Hindlimb muscle (tissue), 1 donor: ENCODE measurements at regions not wholly inside any gene's neighbourhood (a gene's known extent, or its start where the extent isn't known, plus 50 kb on each side); places are given as distances from the start of the nearest gene placed in this dataset.
A peak's percentile ranks its signal among the peaks of the same experiment; 100 is the strongest.

Experiments used
- DNase-seq: peaks from one replicate; pipeline ENCODE4 v3.0.0-alpha.2; 2013

DNA sequence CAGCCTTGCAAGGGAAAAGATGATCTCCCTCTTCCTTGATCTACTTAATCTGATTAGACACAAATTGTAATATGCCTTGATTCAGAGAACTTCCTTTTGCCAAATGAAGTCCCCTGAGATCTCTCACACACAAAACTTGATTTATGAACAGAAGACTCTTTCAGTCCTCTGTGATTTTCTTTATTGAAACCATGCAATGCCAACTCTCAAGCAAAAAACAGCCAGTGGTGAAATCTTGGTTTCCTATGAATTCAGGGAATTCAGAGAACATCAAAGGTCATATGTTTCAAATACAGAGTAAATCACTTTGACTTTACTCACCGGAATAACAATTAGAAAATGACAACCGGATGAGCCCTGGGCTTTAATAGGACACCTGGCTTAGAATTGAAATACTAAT is 211.7 kb downstream of the ABHD5 start:
- no peak for DNase-seq

DNA sequence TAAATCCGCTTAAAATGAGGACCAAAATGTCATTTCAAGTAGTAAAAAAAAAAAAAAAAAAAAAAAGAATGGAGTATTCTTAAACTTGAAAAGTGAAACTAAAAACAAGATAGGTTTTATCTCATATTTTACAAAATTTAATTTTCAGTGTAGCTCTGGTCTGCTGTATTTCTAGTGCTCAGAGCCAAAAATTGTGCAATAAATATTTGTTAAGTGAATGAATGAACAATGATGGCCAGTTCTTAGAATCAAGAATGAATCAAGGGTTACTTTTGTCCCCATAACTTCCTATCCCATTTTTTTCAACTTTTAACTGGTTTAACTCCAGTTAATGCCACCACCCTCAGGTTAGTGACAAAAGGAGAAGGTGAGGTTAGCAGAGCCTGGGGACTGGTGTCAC is 214.4 kb downstream of the ABHD5 start:
- DNase-seq = no peak

DNA sequence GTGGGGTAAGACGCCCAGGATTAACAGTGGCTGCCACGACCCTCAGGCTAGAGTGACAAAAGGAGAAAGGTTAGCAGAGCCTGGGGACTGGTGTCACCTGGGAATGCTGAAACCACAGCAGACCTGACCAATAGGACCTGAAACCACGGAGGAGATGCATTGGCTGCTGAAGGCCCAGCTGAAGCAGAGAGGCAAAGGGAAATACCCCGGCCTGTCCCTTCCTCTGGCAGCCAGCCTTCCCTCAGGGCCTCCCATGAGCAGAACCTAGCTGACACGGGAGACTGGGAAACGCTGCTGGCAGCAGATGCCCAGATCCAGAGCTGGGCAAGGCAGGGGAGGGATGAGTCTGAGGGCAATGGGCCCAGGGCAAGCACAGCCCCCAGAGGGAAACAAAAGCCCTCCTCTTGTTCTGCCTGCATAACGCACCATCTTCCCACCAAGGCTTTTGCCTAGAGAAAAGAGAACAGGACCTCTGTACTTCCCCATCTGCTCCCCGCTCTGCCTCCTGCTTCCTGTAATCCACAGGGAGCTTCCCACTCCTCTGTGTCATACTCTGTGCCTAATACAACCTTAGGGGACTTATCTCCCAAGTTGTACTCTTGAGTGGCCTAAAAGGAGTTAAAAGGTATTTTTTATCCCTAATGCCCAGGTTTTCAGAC is 216.2 kb downstream of the ABHD5 start:
- no peak for DNase-seq

DNA sequence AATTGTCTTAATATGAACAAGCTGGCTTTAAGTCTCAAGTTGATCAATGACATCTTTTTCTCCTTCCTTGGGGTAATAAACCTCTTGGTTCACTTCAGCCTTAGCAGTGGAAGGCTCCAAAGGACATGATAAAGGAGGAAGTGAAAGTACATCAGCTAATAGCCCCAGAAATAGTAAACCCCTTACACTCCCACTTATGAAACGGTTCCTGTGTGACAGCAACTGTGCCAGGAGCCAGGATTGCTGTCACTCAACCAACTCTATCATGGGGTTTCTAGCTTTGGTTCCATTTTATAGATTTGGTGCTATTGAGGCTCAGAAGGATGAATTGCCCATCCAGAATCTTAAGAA is 216.7 kb downstream of the ABHD5 start:
- no peak for DNase-seq

DNA sequence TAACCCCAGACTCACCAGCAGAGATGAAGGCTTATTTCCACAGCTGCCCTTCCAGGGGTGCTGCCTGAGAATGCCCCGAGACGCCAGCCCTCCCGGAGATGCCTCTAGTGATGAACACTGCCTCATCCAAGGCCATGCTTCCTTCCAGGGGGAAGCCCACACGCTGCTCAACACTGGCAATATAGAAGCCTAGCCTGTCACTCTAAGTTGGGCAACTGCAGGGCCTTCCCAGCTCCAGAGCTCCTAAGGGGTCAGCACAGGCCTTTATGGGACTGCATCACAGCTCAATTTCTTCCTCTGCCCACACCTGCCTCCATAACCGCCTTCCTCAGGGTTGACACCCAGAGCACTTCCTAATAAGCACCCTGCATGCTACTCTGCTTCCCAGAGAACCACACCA is 217.7 kb downstream of the ABHD5 start:
- no peak for DNase-seq

DNA sequence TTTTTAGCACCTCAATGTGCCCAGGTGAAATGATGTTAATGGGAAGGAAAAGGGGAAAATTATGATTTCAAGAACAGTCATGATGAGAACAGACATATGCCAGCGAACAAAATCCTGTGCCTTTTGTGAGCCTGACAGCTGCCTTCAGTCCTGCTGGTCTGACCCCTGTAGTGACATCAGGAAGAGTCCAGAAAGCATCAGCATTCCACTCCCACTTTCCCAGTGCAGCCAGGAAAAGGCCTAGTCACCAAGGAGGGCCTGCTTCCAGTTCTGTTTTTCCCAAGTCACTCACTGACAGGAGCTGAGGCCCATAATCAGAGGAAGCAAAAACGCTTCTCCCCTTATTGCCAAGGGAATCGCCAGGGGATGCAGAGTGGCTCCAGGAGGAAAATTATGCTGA is 218.4 kb downstream of the ABHD5 start:
- DNase-seq = no peak

DNA sequence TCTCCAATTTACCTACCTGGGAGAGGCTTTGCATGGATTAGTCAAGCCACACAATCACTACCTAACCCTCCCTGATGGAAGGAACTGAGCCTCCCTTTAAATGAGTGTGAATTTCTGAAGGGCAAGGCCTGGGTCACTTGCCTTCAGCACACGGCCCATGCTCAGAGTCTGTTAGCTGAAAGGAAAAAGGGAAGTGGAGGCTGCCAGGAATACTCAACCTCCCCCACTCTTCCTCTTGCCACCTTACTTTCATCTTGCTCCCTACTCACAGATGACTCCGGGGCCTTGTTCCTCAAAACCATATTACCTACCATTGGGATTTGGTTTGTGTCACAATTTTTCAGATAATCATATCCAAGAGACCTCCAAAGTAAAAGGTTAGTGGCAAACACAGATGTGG is 220.0 kb downstream of the ABHD5 start:
- no peak for DNase-seq

DNA sequence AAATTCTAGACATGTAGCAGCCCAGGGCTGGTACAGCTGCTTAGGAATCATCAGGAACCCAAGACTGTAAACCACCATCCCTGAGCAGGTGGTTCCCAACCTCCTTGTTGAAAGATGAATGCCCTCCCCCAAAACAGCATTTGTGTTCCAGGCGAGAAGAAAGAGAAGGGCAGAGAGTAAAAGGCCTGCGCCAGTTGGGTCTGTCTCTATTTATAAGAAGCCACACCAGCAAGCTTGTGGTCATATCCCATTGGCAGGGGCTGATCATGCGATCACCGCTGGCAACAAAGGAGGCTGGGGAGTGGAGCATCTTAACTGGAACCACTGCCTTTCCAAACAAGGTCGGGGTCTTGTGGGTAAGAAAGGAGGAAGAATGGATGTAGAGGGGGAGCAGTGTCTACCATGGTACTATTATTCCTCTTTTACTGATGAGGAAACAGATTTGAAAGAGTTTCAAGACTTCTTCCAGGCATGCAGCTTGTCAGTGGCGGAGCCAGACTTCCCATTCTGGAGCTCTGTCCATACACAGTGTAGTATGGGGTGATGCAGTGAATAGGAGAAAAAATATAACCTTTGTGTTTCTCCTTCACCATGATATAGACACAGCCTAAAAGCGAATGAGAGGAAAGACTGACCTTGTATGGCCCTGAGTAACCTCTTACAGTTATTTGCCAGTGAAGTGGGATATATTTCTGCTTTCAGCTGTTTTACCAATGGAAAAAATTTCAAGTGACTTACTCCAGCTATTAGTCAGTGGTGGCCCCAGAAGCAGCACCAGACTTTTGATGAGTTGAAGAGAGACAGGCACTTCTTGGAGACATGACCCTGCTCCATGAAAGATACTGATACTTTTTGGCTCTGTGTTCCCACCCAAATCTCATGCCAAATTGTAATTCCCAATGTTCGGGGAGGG is 222.6 kb downstream of the ABHD5 start:
- no peak for DNase-seq

DNA sequence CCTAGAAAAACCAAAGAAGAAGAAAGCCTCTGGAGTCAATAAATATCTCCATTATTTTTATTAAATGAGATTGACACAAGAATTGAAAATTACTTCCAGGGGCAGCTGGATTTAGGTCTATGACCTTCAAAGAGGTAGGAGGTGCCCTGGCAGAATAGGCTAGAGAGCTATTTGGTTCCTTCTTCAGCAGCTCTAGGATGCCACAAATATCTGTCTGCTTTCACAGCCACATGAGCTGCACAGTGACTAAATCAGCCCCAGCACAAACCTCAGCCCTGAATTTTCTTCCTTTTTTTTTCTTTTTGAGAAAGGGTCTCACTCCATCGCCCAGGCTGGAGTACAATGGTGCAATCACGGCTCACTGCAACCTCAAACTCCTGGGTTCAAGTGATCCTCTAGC is 223.5 kb downstream of the ABHD5 start:
- DNase-seq = no peak

DNA sequence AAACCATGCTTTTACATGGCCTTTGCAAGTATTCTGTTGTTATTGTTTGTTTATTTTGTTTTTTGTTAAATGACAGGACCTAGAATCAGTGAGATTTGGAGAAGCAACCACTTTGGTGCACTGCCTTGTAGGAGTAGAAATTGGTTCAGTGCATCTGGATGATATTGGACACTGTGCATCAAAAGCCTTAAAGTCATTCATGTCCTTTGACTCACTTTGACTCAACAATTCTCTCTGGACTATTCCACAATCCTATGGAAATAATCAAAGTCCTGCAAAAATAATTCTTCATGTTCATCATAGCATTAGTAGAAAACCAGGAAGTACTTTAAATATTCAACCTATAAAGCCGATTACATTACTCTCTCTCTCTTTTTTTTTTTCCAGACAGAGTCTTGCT is 224.8 kb downstream of the ABHD5 start:
- DNase-seq = no peak

DNA sequence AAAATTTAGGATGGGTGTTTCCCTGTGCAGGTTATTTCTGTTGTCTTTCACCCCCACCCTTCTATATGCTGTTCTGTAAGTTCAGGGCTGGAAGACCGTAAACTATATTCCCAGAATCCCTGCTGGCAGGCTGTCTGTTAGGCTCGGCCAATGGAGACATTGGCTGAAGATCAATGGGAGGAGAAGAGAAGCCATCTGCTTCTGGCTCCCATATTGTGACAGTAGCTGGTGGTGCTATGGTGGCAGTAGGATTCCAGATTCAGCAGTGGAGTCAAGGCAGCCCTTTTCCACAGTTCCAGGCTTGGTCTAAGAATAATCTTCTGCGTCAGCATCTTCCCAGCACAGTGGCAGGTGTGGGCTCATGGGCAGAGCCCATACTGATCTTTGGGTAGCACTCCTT is 226.6 kb downstream of the ABHD5 start:
- no peak for DNase-seq

DNA sequence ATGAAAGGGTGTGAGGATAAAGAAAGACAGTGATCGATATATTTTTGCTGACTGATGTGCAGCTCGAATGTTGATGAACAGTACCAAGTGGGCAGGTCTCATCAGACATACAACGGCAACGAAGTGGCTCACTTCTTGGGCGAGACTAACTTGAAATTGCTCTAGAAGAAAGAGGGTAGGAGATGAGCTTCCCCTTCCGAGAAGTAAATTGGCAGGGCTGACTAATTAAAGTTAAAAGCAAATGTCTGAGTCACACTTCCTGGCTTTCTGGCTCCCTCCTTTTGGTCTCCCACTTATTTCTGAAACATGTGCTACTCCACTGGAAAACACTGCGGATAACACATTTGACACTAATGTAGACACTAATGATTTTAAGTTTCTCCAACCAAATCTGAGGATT is 228.3 kb downstream of the ABHD5 start:
- DNase-seq = no peak

DNA sequence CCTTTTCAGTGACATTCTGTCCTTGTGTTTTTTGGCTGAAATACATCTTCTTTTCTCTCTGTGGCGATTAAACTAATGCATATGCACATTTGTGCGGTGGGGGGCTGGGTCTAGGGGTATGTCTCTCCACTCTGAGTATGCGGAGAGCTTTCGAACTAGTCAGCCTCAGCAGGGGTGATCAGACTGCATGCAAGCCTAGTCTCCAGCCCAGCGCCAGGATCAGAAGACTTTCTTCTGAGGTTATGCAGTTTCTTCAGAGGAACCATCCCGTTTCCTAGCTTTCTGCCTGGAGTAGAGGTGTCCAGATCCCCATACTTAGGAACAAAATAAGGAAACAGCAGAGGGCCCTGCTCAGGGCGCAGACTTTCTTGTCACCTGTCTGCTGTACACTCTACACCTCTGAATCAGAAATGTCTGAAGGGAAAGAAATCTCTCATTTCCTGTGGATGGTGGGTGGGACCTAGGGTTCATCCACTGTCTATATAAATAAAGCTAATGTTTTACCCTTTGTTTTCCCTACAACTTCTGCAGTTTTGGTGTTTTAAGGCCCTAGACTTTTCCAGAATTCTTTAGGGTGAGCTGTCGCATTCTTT is 230.4 kb downstream of the ABHD5 start:
- DNase-seq = no peak

DNA sequence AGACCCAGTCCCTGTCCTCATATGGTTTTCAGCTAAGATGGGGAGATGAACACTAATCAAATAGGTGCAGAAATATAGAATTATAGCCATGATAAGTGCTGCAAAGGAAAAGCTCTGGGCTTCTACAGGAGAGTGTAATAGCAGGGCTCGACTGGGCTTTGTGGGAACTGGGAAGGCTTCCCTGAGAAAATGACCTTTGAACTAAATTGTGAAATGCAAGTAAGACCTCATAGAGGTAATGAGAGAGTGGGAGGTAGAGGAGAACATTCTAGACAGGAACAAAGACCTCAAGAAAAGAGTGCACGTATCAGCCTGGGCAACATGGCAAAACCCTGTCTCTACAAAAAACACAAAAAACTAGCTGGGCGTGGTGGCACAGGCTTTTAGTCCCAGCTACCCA is 231.6 kb downstream of the ABHD5 start:
- DNase-seq = no peak

DNA sequence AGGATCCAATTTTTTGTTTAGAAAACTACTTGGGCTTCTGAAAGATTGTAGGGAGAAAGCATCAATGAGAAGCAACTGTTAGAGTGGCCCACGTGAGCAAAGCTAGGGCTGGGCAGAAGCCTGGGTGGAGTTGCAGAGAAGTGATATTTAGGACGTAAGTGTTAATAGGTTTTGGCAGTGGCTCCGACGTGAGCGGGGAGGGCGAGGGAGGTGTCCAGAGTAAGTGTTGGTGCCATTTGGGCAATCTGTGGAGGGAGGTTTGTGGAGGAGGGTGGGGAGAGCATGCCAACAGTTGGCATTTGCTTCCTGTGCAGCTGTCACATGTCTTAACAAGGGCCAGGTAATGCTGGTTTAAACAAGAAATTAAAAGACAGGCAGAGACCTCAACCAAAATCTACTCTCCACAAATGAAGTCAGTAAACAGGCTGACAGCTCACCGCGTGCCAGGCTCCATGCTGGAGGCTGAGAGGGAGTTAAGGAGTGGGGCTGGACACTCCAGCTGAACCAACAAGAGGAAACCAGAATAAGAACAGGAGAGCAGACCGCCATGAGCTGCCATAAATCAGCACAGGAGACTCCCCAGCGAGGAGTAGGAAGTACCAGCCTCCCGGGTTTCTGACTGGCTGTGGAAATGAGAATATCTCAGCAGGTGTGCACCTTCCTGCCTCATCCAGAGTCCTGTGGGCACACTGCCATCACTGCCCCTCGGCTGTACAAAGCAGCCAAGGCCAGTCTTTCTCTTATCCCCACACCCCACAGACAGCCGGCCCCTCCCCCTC is 232.6 kb downstream of the ABHD5 start:
- DNase-seq = no peak

DNA sequence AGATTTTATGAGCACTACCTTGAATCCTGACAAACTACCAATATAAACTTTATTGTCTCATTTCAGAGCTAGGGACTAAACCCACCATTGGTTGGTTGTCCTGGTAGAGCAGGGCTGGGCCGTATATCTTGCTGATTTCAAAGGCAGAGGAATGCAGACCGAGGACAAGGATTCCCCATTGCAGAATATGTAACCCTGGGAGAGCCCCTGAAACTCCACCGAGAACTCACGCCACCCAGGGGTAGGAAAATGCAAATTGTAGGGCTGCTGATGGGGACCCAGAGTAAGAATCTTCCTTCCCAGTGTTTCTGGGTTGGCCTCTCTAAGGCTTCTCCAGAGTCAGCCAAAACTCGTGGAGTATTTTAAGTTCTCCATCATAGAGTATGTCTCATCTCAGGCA is 235.3 kb downstream of the ABHD5 start:
- DNase-seq = no peak

DNA sequence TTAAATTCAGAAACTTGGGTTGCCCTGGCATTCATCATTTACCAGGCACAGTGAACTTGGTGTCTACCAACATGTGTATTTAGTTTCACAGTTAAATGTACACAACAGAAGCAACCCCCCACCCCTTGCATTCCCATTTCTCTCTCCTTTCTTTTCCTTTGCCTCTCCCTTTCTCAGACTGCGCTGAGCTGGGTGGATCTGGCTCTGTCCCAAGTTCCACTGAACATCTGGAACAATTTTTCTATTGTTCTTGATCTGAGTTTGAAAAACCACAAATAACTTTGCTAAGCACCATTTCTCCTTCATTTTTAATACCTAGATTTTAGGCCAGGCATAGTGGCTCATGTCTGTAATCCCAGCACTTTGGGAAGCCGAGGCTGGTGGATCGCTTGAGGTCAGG is 242.2 kb downstream of the ABHD5 start:
- peak; percentile 50 for DNase-seq

DNA sequence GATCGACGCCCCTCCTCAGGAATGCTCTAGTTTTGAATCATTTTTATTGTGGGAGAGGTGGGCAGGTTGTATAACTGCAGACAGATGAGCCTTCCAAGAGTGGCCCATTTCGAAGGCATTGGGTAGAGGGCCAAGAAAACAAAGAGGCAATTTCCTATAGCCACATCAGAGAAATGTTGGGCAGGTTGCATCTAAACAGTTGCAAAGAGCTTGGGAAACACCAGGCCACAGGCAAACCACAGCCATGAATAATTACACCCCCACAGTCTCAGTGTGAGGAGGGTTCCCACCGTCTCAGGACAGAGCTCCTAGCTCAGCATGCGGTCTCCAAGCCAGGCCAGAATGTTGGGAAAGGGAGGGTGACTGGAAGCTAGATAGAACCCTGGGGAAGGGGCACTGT is 257.3 kb downstream of the ABHD5 start:
- DNase-seq = no peak

DNA sequence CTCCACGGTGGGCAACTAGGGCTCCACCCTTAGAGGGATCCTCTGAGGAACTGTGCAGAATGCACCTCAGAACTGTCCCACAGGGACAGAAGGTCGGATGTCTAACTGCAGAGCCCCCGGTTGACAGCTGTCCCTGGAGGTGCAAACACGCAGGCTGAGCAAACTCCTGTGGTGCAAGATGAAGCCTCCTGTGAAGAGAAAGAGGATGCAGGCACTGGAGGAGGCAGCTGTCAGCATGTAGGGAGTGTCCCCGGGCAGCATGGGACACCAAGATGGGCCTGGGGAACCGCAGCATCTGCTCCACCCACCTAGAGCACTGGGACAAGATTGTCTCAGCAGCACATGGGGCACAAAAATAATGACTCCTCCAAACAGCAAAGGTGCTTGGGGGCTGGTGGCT is 258.9 kb downstream of the ABHD5 start:
- DNase-seq = no peak

DNA sequence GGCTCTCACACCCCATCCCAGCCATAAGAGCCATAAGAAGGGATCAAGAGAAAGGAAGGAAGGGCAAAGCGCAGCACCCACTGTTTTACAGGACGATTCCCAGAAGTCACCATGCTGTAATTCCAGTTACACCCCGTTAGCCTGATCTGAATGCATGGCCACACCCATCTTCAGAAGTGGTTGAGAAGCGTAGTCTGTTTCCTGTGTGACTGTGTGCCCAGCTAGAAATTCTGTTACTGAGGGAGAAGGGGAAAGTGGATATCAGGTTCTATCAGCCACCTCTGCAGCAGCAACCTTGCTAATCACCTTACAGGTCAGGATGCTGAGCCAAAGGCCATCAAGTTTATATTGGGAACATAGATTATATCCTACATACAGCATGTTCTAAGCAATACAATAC is 260.0 kb downstream of the ABHD5 start:
- no peak for DNase-seq

DNA sequence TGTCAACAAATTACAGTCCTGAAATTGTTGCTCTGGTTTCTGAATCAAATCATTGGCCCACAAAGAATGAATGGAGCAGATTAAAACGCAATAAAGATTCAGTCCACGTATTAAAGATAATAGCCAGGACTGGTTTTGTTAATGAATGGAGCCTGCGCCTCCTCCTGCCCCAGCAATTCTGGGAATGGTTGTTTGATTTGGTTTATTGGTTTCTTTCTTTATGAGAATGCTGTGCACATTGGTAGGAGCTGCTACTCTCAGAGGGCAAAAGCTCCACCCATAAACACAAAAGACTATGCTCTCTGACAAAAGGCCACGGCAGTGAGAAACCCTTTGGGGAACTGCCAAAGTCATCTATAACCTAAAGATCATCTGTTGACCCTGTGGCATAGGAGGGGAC is 261.1 kb downstream of the ABHD5 start:
- DNase-seq = no peak

DNA sequence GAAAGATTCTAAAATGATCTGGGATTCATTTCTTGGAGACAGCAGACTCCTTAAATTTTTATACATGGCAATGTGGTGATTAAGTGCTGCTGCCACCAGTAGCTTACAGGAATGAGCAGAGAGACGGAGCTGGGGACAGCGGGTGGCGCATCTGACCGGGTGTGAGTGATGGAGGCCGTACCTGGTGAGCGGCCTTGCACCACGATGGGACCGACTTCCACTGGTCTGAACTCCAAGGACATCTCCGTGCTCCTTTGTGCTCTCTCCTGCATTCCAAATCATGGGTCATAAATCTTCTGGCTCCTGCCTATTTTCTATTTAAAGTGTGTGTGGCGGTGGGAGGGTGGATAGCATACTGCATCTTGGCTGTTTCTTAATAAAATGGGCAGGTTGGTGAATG is 262.6 kb downstream of the ABHD5 start:
- DNase-seq = no peak
